ENCODE measurements at regions not wholly inside any gene's neighbourhood (a gene's known extent, or its start where the extent isn't known, plus 50 kb on each side); places are given as distances from the start of the nearest gene placed in this dataset.
A peak's percentile ranks its signal among the peaks of the same experiment; 100 is the strongest.

DNA sequence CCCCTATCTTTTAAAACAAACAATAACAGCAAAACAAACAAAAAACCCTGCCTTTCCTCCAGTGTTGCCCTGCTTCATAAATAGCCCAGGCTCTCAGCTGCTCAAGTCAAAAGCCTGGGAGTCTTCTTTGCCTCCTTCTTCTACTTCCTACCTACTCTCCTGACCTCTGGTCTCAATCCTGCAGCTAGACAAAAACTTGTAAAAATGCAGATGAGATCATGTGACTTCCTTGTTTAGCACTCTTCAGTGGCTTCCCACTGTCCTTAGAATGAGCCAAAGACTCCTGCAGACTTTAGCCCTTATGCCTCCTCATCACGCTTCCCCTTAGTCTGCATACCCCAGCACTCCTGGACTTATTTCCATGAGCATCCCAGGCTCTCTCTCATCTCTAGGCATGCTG, 55.0 kb upstream of the ZNF644 start:
- Mint-ChIP-seq H3K4me3 (no peak overlapping the region), H3K27ac (peak overlapping the region in 1 of 7 donors; percentile 40)
- intact Hi-C loops (cut with micrococcal nuclease) = no loop called here

DNA sequence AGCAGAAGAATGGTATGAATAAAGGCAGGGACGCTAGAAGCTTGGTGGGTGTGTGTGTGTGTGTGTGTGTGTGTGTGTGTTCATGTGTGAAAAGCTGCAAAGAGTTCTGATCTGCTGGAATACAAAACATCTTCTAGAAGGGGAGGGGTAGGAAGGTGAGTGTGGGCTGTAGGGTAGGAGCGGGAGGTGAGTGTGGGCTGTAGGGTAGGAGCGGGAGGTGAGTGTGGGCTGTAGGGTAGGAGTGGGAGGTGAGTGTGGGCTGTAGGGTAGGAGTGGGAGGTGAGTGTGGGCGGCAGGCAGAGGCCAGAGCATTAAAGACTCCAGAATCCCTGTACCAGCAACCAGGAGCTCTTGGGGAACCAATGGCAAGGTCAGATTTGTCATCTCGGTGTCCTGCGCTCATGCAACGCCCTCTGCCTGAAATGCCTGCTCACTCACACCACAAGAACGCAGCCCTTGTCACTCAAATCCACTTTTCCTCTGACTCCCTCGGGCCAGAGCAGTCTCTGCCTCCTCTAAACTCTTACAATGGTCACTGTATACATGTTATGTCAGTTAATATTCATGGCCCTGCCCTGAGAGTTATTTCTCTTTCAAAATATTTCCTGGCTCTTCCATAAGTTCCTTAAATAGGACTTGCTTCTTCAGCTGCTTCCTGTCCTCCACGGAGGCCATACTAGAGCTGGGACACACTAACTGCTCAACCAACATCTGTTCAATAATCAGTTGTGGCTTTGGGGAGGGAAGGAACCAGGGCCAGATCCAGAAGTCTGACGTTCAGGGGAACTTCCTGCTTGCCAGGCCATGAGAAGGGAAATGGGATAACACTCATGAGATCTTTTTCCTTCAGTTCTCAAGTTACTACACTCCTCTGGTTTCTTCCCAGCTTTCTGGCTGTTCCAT, 53.6 kb upstream of the ZNF644 start:
- Histone ChIP-seq H3K4me2 (replicated peaks; ENCODE audit: extremely low read depth, low read length, poor library complexity, severe bottlenecking) (no peak overlapping the region), H3K4me1 (ENCODE audit: control insufficient read depth in 1 of 2, insufficient read depth in 2 of 2, low read length in 2 of 2) (no peaks in the 10 kb centered on the region), H4K20me1 (ENCODE audit: insufficient read depth, low read length) (no peaks in the 10 kb centered on the region), H3K36me3 (replicated peaks in 1 of 2; ENCODE audit: control insufficient read depth in 1 of 2, insufficient read depth in 2 of 2, low read length in 2 of 2) (no peaks in the 10 kb centered on the region), H3K27me3 (ENCODE audit: control insufficient read depth in 2 of 2, insufficient read depth in 2 of 2, low read length in 2 of 2) (no peaks in the 10 kb centered on the region), H3K4me3 (replicated peaks in 1 of 3; ENCODE audit: low read depth in 2 of 3, low read length in 3 of 3) (no peak overlapping the region), H3K79me2 (ENCODE audit: insufficient read depth, low read length) (no peaks in the 10 kb centered on the region), H2AFZ (ENCODE audit: insufficient read depth, low read depth, low read length, poor library complexity, severe bottlenecking) (no peak overlapping the region), H3K27ac (ENCODE audit: low read depth in 1 of 2, low read length in 2 of 2) (no peak overlapping the region), H3K9ac (ENCODE audit: insufficient read depth, low read length, poor library complexity, severe bottlenecking) (no peak overlapping the region), H3K9me3 (replicated peaks in 1 of 2; ENCODE audit: control insufficient read depth in 1 of 2, insufficient read depth in 1 of 2, low read length in 2 of 2) (no peaks in the 10 kb centered on the region)
- DNase-seq = no peak
- Mint-ChIP-seq H3K4me1 (peaks cover 6% of the 10 kb centered on the region), H3K27ac (peak overlapping the region in 1 of 7 donors; percentile 9), H3K4me3 (peak overlapping the region in 1 of 2 donors; percentile 10), H3K36me3 (no peaks in the 10 kb centered on the region), H3K27me3 (ENCODE audit: low read depth in 3 of 3) (peaks cover 2 to 3% (median 3%) of the 10 kb centered on the region in 3 donors), H3K9me3 (peaks cover 0 to 7% (median 2%) of the 10 kb centered on the region in 7 donors)
- TF ChIP-seq, protein P1, sequence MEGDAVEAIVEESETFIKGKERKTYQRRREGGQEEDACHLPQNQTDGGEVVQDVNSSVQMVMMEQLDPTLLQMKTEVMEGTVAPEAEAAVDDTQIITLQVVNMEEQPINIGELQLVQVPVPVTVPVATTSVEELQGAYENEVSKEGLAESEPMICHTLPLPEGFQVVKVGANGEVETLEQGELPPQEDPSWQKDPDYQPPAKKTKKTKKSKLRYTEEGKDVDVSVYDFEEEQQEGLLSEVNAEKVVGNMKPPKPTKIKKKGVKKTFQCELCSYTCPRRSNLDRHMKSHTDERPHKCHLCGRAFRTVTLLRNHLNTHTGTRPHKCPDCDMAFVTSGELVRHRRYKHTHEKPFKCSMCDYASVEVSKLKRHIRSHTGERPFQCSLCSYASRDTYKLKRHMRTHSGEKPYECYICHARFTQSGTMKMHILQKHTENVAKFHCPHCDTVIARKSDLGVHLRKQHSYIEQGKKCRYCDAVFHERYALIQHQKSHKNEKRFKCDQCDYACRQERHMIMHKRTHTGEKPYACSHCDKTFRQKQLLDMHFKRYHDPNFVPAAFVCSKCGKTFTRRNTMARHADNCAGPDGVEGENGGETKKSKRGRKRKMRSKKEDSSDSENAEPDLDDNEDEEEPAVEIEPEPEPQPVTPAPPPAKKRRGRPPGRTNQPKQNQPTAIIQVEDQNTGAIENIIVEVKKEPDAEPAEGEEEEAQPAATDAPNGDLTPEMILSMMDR (IDR thresholded peaks at IDR 0.05) = no peak
- WGBS (ENCODE audit: insufficient coverage) = 95% methylated on average over 7 of the region's 11 CpGs
- intact Hi-C loops (cut with micrococcal nuclease) = no loop called here

More for the DNA sequence above, 55.0 kb upstream of the ZNF644 start:
- no peaks in the 10 kb centered on the region for H3K36me3 ChIP-seq (replicated peaks in 1 of 2; ENCODE audit: control insufficient read depth in 1 of 2, insufficient read depth in 2 of 2, low read length in 2 of 2)
- Mint-ChIP-seq H3K9me3 (peaks cover 0 to 7% (median 2%) of the 10 kb centered on the region in 7 donors), H3K36me3 (no peaks in the 10 kb centered on the region), H3K27me3 (ENCODE audit: low read depth in 3 of 3) (peaks cover 0 to 3% (median 2%) of the 10 kb centered on the region in 3 donors), H3K4me1 (peaks cover 6% of the 10 kb centered on the region)
- no peaks in the 10 kb centered on the region for H4K20me1 ChIP-seq (ENCODE audit: insufficient read depth, low read length)
- H3K9me3 ChIP-seq (replicated peaks in 1 of 2; ENCODE audit: control insufficient read depth in 1 of 2, insufficient read depth in 1 of 2, low read length in 2 of 2) = no peaks in the 10 kb centered on the region
- no peaks in the 10 kb centered on the region for H3K79me2 ChIP-seq (ENCODE audit: insufficient read depth, low read length)
- H3K4me3 ChIP-seq (replicated peaks in 1 of 3; ENCODE audit: low read depth in 2 of 3, low read length in 3 of 3) = no peak overlapping the region
- no peaks in the 10 kb centered on the region for H3K4me1 ChIP-seq (ENCODE audit: control insufficient read depth in 1 of 2, insufficient read depth in 2 of 2, low read length in 2 of 2)
- no peak overlapping the region for H2AFZ ChIP-seq (ENCODE audit: insufficient read depth, low read depth, low read length, poor library complexity, severe bottlenecking)
- 100% methylated on average over 1 of the region's 1 CpG for WGBS (ENCODE audit: insufficient coverage)
- TF ChIP-seq, protein P1 (IDR thresholded peaks at IDR 0.05) = no peak
- no peak overlapping the region for H3K4me2 ChIP-seq (replicated peaks; ENCODE audit: extremely low read depth, low read length, poor library complexity, severe bottlenecking)
- DNase-seq = no peak
- no peak overlapping the region for H3K27ac ChIP-seq (ENCODE audit: low read depth in 1 of 2, low read length in 2 of 2)
- H3K9ac ChIP-seq (ENCODE audit: insufficient read depth, low read length, poor library complexity, severe bottlenecking) = no peak overlapping the region
- H3K27me3 ChIP-seq (ENCODE audit: control insufficient read depth in 2 of 2, insufficient read depth in 2 of 2, low read length in 2 of 2) = no peaks in the 10 kb centered on the region
